CD4-positive, alpha-beta T cell (primary cell): ENCODE measurements at regions not wholly inside any gene's neighbourhood (a gene's known extent, or its start where the extent isn't known, plus 50 kb on each side); places are given as distances from the start of the nearest gene placed in this dataset.

Experiments
- ATAC-seq: fragments of 200-7000 bp; cut with Tn5 transposase; one replicate; pipeline ENCODE4 v1.10.0; 2022; ENCODE audit warnings: mild to moderate bottlenecking; ENCODE audit not compliant: poor library complexity
- CTCF ChIA-PET: fragments of 350-600 bp; sonication (Branson Sonifier 250); formaldehyde crosslinking; loops from one replicate; lab custom pipeline; 2021; ENCODE audit warnings: antibody characterized with exemption, inconsistent platforms; lab: Charles Lee
- POLR2A ChIA-PET: fragments of 350-600 bp; sonication (Branson Sonifier 250); formaldehyde crosslinking; loops from one replicate; lab custom pipeline; 2021; ENCODE audit warnings: antibody characterized with exemption, inconsistent platforms; lab: Charles Lee
- DNase-seq, 14 experiments: peaks; one replicate each; pipeline ENCODE4 v3.0.0-alpha.2; 2013 to 2020; ENCODE audit warnings: mixed read lengths in 2 of 14
- H3K27ac ChIP-seq, 2 donors: one replicate each; pipeline versions ENCODE4 v1.5.1 to v1.7.0; 2013; ENCODE audit warnings: low read length in 2 of 2, low read depth in 1 of 2, mild to moderate bottlenecking in 1 of 2
- H3K27me3 ChIP-seq, 2 experiments: 1 replicate in 1 of 2; 2 replicates in 1 of 2; pipeline versions ENCODE4 v1.6.1 to v1.7.0; 2013; ENCODE audit warnings: low read length in 2 of 2, control low read depth in 1 of 2, mild to moderate bottlenecking in 1 of 2, moderate library complexity in 1 of 2; ENCODE audit not compliant: insufficient read depth in 2 of 2, control insufficient read depth in 1 of 2
- H3K36me3 ChIP-seq: one replicate; pipeline ENCODE4 v1.6.1; 2013; ENCODE audit warnings: low read length, control low read depth; ENCODE audit not compliant: insufficient read depth
- H3K4me1 ChIP-seq: one replicate; pipeline ENCODE4 v1.6.1; 2013; ENCODE audit warnings: low read length, control low read depth; ENCODE audit not compliant: insufficient read depth
- H3K4me3 ChIP-seq: one replicate; pipeline ENCODE4 v1.5.1; 2013; ENCODE audit warnings: mild to moderate bottlenecking, low read length, moderate library complexity
- H3K9me3 ChIP-seq, 2 experiments: 1 replicate in 1 of 2; 2 replicates in 1 of 2; pipeline versions ENCODE4 v1.6.1 to v1.7.0; 2013; ENCODE audit warnings: low read length in 2 of 2, mild to moderate bottlenecking in 2 of 2, control low read depth in 1 of 2, moderate library complexity in 1 of 2; ENCODE audit not compliant: control insufficient read depth in 1 of 2, insufficient read depth in 1 of 2
- H3K27ac Mint-ChIP-seq: one replicate; pipeline ENCODE4 v1.8.0; 2020; ENCODE audit warnings: mixed read lengths
- H3K27me3 Mint-ChIP-seq: one replicate; pipeline ENCODE4 v1.8.0; 2021; ENCODE audit warnings: mixed read lengths
- H3K36me3 Mint-ChIP-seq: one replicate; pipeline ENCODE4 v1.8.0; 2021; ENCODE audit warnings: low read depth, mixed read lengths
- H3K4me1 Mint-ChIP-seq: one replicate; pipeline ENCODE4 v1.8.0; 2021; ENCODE audit warnings: low read depth, mixed read lengths
- H3K4me3 Mint-ChIP-seq: one replicate; pipeline ENCODE4 v1.8.0; 2020; ENCODE audit warnings: mild to moderate bottlenecking, mixed read lengths
- H3K9me3 Mint-ChIP-seq: one replicate; pipeline ENCODE4 v1.8.0; 2020; ENCODE audit warnings: mixed read lengths
- intact Hi-C, 2 experiments: fragments of 100-400 bp; cut with DNase I in 1 of 2; cut with micrococcal nuclease in 1 of 2; formaldehyde crosslinking; loops; one replicate each; pipeline versions ENCODE4 v1.15.1 to v1.9.0; 2023 to 2025; cut with DNase I, micrococcal nuclease
- TF ChIP-seq, protein P1 (sequence below): fragments of 200-600 bp; IDR thresholded peaks from one replicate; pipeline ENCODE4 v1.8.0; 2022; ENCODE audit warnings: antibody characterized with exemption, mild to moderate bottlenecking

DNA sequence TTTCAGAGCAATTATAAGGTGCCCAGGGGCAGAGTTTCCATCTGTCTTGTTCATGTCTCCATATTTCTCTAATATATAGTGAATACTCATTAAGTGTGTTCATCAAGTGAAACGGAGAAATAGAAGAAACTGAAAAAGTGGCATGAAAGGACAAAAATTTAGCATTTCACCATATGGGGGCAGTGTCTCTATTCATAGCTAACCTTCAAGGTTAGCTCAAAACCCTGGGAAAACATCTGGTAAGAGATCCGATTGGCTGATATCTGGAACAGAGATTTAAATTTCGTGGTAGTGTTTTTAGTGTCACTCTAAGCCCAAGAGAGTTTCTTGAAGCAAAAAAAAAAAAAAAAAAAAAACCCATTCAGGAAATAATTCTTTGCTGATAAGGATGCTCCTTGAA is 367.5 kb downstream of the DAD1 start:
- Histone ChIP-seq H3K9me3 (no peaks in the 10 kb centered on the region), H3K36me3 (no peaks in the 10 kb centered on the region), H3K27ac (no peak overlapping the region), H3K4me1 (no peaks in the 10 kb centered on the region), H3K4me3 (no peak overlapping the region), H3K27me3 (no peaks in the 10 kb centered on the region)
- intact Hi-C loops, result loop anchor here (10.0 kb wide), 4 partner anchors 53 to 333 kb away; no protein-coding TSS in a partner anchor
- POLR2A ChIA-PET, result interaction anchor here (0.6 to 1.3 kb wide), 4 partner anchors 9 to 335 kb away, joined by 3 to 4 read pairs (median 3); no protein-coding TSS in a partner anchor
- Mint-ChIP-seq H3K27ac (peak overlapping the region; percentile 67), H3K4me3 (peak overlapping the region; percentile 73), H3K4me1 (peaks cover 17% of the 10 kb centered on the region), H3K27me3 (no peaks in the 10 kb centered on the region), H3K36me3 (no peaks in the 10 kb centered on the region), H3K9me3 (no peaks in the 10 kb centered on the region)
- DNase-seq (peak in 3 of 14 experiments; percentile 39 to 51 (median 39)), ATAC-seq (peak; percentile 41)
- TF ChIP-seq, protein P1, sequence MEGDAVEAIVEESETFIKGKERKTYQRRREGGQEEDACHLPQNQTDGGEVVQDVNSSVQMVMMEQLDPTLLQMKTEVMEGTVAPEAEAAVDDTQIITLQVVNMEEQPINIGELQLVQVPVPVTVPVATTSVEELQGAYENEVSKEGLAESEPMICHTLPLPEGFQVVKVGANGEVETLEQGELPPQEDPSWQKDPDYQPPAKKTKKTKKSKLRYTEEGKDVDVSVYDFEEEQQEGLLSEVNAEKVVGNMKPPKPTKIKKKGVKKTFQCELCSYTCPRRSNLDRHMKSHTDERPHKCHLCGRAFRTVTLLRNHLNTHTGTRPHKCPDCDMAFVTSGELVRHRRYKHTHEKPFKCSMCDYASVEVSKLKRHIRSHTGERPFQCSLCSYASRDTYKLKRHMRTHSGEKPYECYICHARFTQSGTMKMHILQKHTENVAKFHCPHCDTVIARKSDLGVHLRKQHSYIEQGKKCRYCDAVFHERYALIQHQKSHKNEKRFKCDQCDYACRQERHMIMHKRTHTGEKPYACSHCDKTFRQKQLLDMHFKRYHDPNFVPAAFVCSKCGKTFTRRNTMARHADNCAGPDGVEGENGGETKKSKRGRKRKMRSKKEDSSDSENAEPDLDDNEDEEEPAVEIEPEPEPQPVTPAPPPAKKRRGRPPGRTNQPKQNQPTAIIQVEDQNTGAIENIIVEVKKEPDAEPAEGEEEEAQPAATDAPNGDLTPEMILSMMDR, result peak; percentile 12
- CTCF ChIA-PET, result interaction anchor here (0.7 to 1.2 kb wide), 3 partner anchors 13 to 349 kb away, joined by 3 to 10 read pairs (median 8); no protein-coding TSS in a partner anchor

DNA sequence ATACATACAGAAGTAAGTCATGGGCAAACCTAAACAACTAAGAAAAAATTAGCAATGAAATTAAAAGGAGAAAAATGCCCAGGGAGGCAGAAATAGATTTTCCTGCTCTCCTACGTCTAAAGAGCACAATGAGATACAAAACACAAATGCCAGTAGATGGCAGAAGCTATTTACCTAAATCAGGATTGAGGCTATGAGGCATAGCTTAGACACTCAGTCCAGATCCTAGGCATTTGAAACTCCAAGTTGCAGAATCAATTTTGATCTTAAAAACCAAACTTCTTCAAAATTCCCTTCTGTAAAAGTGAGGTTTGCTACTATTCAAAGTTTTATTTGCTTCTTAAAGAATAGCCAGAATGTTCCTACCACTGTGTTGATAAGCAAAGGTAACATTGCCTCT is 368.6 kb downstream of the DAD1 start:
- ChIA-PET POLR2A (no interaction called here), CTCF (no interaction called here)
- DNase-seq (no peak), ATAC-seq (no peak)
- Mint-ChIP-seq H3K27me3 (no peaks in the 10 kb centered on the region), H3K4me1 (peaks cover 17% of the 10 kb centered on the region), H3K36me3 (no peaks in the 10 kb centered on the region), H3K27ac (no peak overlapping the region), H3K9me3 (no peaks in the 10 kb centered on the region), H3K4me3 (no peak overlapping the region)
- Histone ChIP-seq H3K4me3 (no peak overlapping the region), H3K36me3 (no peaks in the 10 kb centered on the region), H3K4me1 (no peaks in the 10 kb centered on the region), H3K9me3 (no peaks in the 10 kb centered on the region), H3K27me3 (no peaks in the 10 kb centered on the region), H3K27ac (no peak overlapping the region)
- TF ChIP-seq, protein P1, result no peak
- intact Hi-C loops, result loop anchor here (10.0 kb wide), 4 partner anchors 54 to 334 kb away; no protein-coding TSS in a partner anchor

DNA sequence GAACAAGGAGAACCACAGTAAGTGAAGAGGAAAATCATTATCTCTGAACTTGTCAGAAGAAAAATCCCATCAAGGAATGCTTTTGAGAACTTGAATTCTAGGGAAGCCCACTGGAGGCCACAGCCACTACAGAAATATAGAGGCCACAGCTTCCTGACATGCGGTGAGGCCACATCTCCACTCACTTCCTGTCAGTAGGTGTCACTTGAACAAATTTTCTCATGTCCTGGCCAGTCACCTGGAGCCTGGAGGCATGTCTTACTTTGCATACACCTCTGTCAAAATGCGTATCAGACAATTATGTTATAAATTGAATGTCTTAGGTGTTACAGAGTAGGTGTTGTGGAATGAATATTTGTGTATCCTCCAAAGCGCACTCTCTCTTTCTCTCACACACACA is 370.3 kb downstream of the DAD1 start:
- no peaks in the 10 kb centered on the region for H3K4me1 ChIP-seq
- no peak overlapping the region for H3K4me3 ChIP-seq
- H3K27me3 ChIP-seq, result no peaks in the 10 kb centered on the region
- ATAC-seq, result peak; percentile 46
- TF ChIP-seq, protein P1, result no peak
- no peak overlapping the region for H3K27ac ChIP-seq
- Mint-ChIP-seq H3K9me3 (no peaks in the 10 kb centered on the region), H3K4me1 (peaks cover 17% of the 10 kb centered on the region), H3K36me3 (no peaks in the 10 kb centered on the region), H3K27me3 (no peaks in the 10 kb centered on the region), H3K27ac (peak overlapping the region; percentile 12), H3K4me3 (peak overlapping the region; percentile 42)
- intact Hi-C loops, result no loop called here
- CTCF ChIA-PET, result interaction anchor here (1.4 to 1.5 kb wide), 2 partner anchors 291 to 338 kb away, joined by 3 read pairs; no protein-coding TSS in a partner anchor
- POLR2A ChIA-PET, result interaction anchor here (1.0 kb wide), 1 partner anchor 313 kb away, joined by 3 read pairs; no protein-coding TSS in a partner anchor
- DNase-seq, result peak in 4 of 14 experiments; percentile 16 to 43 (median 25)
- H3K9me3 ChIP-seq, result no peaks in the 10 kb centered on the region
- H3K36me3 ChIP-seq, result no peaks in the 10 kb centered on the region
